ENCODE measurements at regions not wholly inside any gene's neighbourhood (a gene's known extent, or its start where the extent isn't known, plus 50 kb on each side); places are given as distances from the start of the nearest gene placed in this dataset.

- no peak for DNase-seq
Measured at GRCh38 chr12:107484230-107484629, 201.4 kb upstream of the PWP1 start.

- no peak for DNase-seq
Measured at GRCh38 chr12:107484941-107485340, 200.7 kb upstream of the PWP1 start.

GRCh38 chr12:107485731-107486130, 199.9 kb upstream of the PWP1 start:
- no peak for DNase-seq

- DNase-seq, result no peak
Measured at GRCh38 chr12:107486140-107486892, 199.3 kb upstream of the PWP1 start.

GRCh38 chr12:107487011-107487680, 198.5 kb upstream of the PWP1 start:
- no peak for DNase-seq

GRCh38 chr12:107488666-107489065, 196.9 kb upstream of the PWP1 start:
- no peak for DNase-seq

- DNase-seq, result no peak
Measured at GRCh38 chr12:107490010-107490409, 195.6 kb upstream of the PWP1 start.

GRCh38 chr12:107491856-107492255, 193.7 kb upstream of the PWP1 start:
- no peak for DNase-seq

GRCh38 chr12:107492393-107493134, 193.0 kb upstream of the PWP1 start:
- no peak for DNase-seq

- DNase-seq, result no peak
Measured at GRCh38 chr12:107493135-107493494, 192.5 kb upstream of the PWP1 start.

- DNase-seq, result no peak
Measured at GRCh38 chr12:107493666-107494065, 191.9 kb upstream of the PWP1 start.

- no peak for DNase-seq
Measured at GRCh38 chr12:107494331-107494730, 191.3 kb upstream of the PWP1 start.

GRCh38 chr12:107495604-107496003, 190.0 kb upstream of the PWP1 start:
- DNase-seq, result no peak

GRCh38 chr12:107497231-107497630, 188.4 kb upstream of the PWP1 start:
- DNase-seq, result no peak

- no peak for DNase-seq
Measured at GRCh38 chr12:107500307-107500706, 185.3 kb upstream of the PWP1 start.

GRCh38 chr12:107501681-107502080, 183.9 kb upstream of the PWP1 start:
- no peak for DNase-seq

- DNase-seq, result no peak
Measured at GRCh38 chr12:107503129-107503855, 182.3 kb upstream of the PWP1 start.

- no peak for DNase-seq
Measured at GRCh38 chr12:107503887-107504885, 181.4 kb upstream of the PWP1 start.

GRCh38 chr12:107509421-107509820, 176.2 kb upstream of the PWP1 start:
- DNase-seq, result no peak

GRCh38 chr12:107510211-107510610, 175.4 kb upstream of the PWP1 start:
- DNase-seq, result no peak

GRCh38 chr12:107511292-107511691, 174.3 kb upstream of the PWP1 start:
- DNase-seq, result no peak

- DNase-seq, result no peak
Measured at GRCh38 chr12:107512391-107512790, 173.2 kb upstream of the PWP1 start.

Data from EL (cell line).